HG02973 (cell line): ENCODE measurements at regions not wholly inside any gene's neighbourhood (a gene's known extent, or its start where the extent isn't known, plus 50 kb on each side); places are given as distances from the start of the nearest gene placed in this dataset.

ENCODE experiments used
- ATAC-seq: cut with Tn5 transposase; IDR thresholded peaks from one replicate; pipeline ENCODE4 v1.9.1; 2021; ENCODE audit warnings: moderate library complexity; ENCODE audit not compliant: unreplicated experiment

GRCh38 chr1:55612988-55613387 is 397.8 kb upstream of the USP24 start:
- ATAC-seq = no peak

GRCh38 chr1:55611123-55611522 is 396.0 kb upstream of the USP24 start:
- ATAC-seq = no peak

- no peak for ATAC-seq
Measured at GRCh38 chr1:55610203-55610602, 395.0 kb upstream of the USP24 start.

GRCh38 chr1:55609630-55610029 is 394.5 kb upstream of the USP24 start:
- no peak for ATAC-seq

GRCh38 chr1:55605155-55605554 is 390.0 kb upstream of the USP24 start:
- no peak for ATAC-seq

- no peak for ATAC-seq
Measured at GRCh38 chr1:55604749-55605148, 389.6 kb upstream of the USP24 start.

- no peak for ATAC-seq
Measured at GRCh38 chr1:55604179-55604578, 389.0 kb upstream of the USP24 start.

GRCh38 chr1:55600242-55600641 is 385.1 kb upstream of the USP24 start:
- ATAC-seq = no peak

GRCh38 chr1:55597910-55598309 is 382.7 kb upstream of the USP24 start:
- ATAC-seq = no peak

GRCh38 chr1:55594701-55595100 is 379.5 kb upstream of the USP24 start:
- ATAC-seq = no peak

- no peak for ATAC-seq
Measured at GRCh38 chr1:55593298-55593697, 378.1 kb upstream of the USP24 start.

GRCh38 chr1:55592122-55592521 is 377.0 kb upstream of the USP24 start:
- no peak for ATAC-seq

GRCh38 chr1:55589671-55590297 is 374.6 kb upstream of the USP24 start:
- ATAC-seq = no peak

GRCh38 chr1:55588309-55588708 is 373.1 kb upstream of the USP24 start:
- ATAC-seq = no peak

- ATAC-seq = no peak
Measured at GRCh38 chr1:55586771-55587170, 371.6 kb upstream of the USP24 start.

GRCh38 chr1:55585402-55585792 is 370.2 kb upstream of the USP24 start:
- ATAC-seq = no peak

GRCh38 chr1:55584526-55585401 is 369.6 kb upstream of the USP24 start:
- no peak for ATAC-seq

GRCh38 chr1:55582084-55582483 is 366.9 kb upstream of the USP24 start:
- ATAC-seq = no peak

GRCh38 chr1:55580845-55581332 is 365.7 kb upstream of the USP24 start:
- no peak for ATAC-seq

- ATAC-seq = no peak
Measured at GRCh38 chr1:55579332-55580001, 364.3 kb upstream of the USP24 start.

- ATAC-seq = no peak
Measured at GRCh38 chr1:55578646-55579045, 363.5 kb upstream of the USP24 start.
